HEK293 (cell line): ENCODE measurements at regions not wholly inside any gene's neighbourhood (a gene's known extent, or its start where the extent isn't known, plus 50 kb on each side); places are given as distances from the start of the nearest gene placed in this dataset.

Experiments
- CTCF ChIA-PET: fragments of 350-600 bp; formaldehyde crosslinking; extraction: SDS; loops from one replicate; lab custom pipeline; 2021; ENCODE audit warnings: antibody characterized with exemption; lab: Yijun Ruan, JAX
- POLR2A ChIA-PET: fragments of 300-600 bp; formaldehyde crosslinking; extraction: SDS; loops from one replicate; lab custom pipeline; 2020; ENCODE audit warnings: antibody characterized with exemption, inconsistent platforms; lab: Yijun Ruan, JAX
- H3K27ac ChIP-seq: fragments of 200-500 bp; sonication (Bioruptor generic); 2 replicates; pipeline ENCODE4 v1.5.1; 2014; ENCODE audit warnings: low read depth, low read length, control low read depth, inconsistent platforms; ENCODE audit errors: extremely low read depth
- H3K36me3 ChIP-seq, 2 experiments: fragments of 200-500 bp in 1 of 2; sonication (Bioruptor generic) in 1 of 2; 1 replicate in 1 of 2; 2 replicates in 1 of 2; pipeline ENCODE4 v1.5.1; 2014 to 2017; ENCODE audit warnings: inconsistent platforms in 2 of 2, low read length in 2 of 2; ENCODE audit not compliant: control insufficient read depth in 2 of 2, insufficient read depth in 1 of 2
- H3K4me1 ChIP-seq: fragments of 200-500 bp; sonication (Bioruptor generic); 2 replicates; pipeline ENCODE4 v1.5.1; 2014; ENCODE audit warnings: mild to moderate bottlenecking, low read length, inconsistent platforms; ENCODE audit not compliant: control insufficient read depth, insufficient read depth
- H3K4me3 ChIP-seq: 2 replicates; pipeline ENCODE4 v1.5.1; 2011; ENCODE audit warnings: low read depth, mild to moderate bottlenecking, control low read depth, low read length, moderate library complexity
- H3K9me3 ChIP-seq: fragments of 200-500 bp; sonication (Bioruptor generic); 2 replicates; pipeline ENCODE4 v1.5.1; 2014; ENCODE audit warnings: low read depth, low read length, inconsistent platforms; ENCODE audit not compliant: control insufficient read depth, insufficient read depth
- GLIS1 ChIP-seq: fragments of 450-650 bp; formaldehyde crosslinking; IDR thresholded peaks from 2 replicates; pipeline ENCODE4 v1.5.1; 2016; ENCODE audit warnings: missing biosample characterization, missing genetic modification characterization
- HOXA7 ChIP-seq: sonication (generic); formaldehyde crosslinking; IDR thresholded peaks from 2 replicates; pipeline ENCODE4 v1.8.1; 2022; ENCODE audit warnings: missing genetic modification reagents, borderline replicate concordance
- KLF16 ChIP-seq: fragments of 450-650 bp; formaldehyde crosslinking; IDR thresholded peaks from 2 replicates; pipeline ENCODE4 v1.5.1; 2017; ENCODE audit warnings: missing biosample characterization, missing genetic modification characterization
- MYNN ChIP-seq: fragments of 450-650 bp; formaldehyde crosslinking; IDR thresholded peaks from 2 replicates; pipeline ENCODE4 v1.5.1; 2016; ENCODE audit warnings: missing biosample characterization, missing genetic modification characterization, borderline replicate concordance
- RBAK ChIP-seq: fragments of 450-650 bp; formaldehyde crosslinking; IDR thresholded peaks from 2 replicates; pipeline ENCODE4 v1.5.1; 2016; ENCODE audit warnings: missing biosample characterization, missing genetic modification characterization
- SALL2 ChIP-seq: fragments of 450-650 bp; formaldehyde crosslinking; IDR thresholded peaks from 2 replicates; pipeline ENCODE4 v1.5.0; 2017; ENCODE audit warnings: missing biosample characterization, mild to moderate bottlenecking, missing genetic modification characterization, borderline replicate concordance
- SETDB1 ChIP-seq: IDR thresholded peaks from one replicate; pipeline ENCODE4 v1.6.1; 2017; ENCODE audit warnings: mild to moderate bottlenecking, low read length, moderate library complexity, mixed read lengths; ENCODE audit not compliant: insufficient read length
- SP7 ChIP-seq: fragments of 450-650 bp; formaldehyde crosslinking; IDR thresholded peaks from 2 replicates; pipeline ENCODE4 v1.5.1; 2016; ENCODE audit warnings: missing biosample characterization, missing genetic modification characterization
- ZNF121 ChIP-seq: fragments of 450-650 bp; formaldehyde crosslinking; IDR thresholded peaks from 2 replicates; pipeline ENCODE4 v1.5.1; 2016; ENCODE audit warnings: missing biosample characterization, missing genetic modification characterization
- ZNF174 ChIP-seq: fragments of 450-650 bp; formaldehyde crosslinking; IDR thresholded peaks from 2 replicates; pipeline ENCODE4 v1.5.0; 2017; ENCODE audit warnings: missing biosample characterization, mild to moderate bottlenecking, missing genetic modification characterization
- ZNF214 ChIP-seq: fragments of 450-650 bp; formaldehyde crosslinking; IDR thresholded peaks from 2 replicates; pipeline ENCODE4 v1.5.1; 2017; ENCODE audit warnings: missing biosample characterization, mild to moderate bottlenecking, missing genetic modification characterization, borderline replicate concordance
- ZNF239 ChIP-seq: fragments of 450-650 bp; formaldehyde crosslinking; IDR thresholded peaks from 2 replicates; pipeline ENCODE4 v1.5.1; 2016; ENCODE audit warnings: missing biosample characterization, missing genetic modification characterization
- ZNF266 ChIP-seq: fragments of 450-650 bp; formaldehyde crosslinking; IDR thresholded peaks from 2 replicates; pipeline ENCODE4 v1.5.1; 2016; ENCODE audit warnings: missing biosample characterization, missing genetic modification characterization, low read depth
- ZNF292 ChIP-seq: fragments of 450-650 bp; formaldehyde crosslinking; IDR thresholded peaks from 2 replicates; pipeline ENCODE4 v1.5.1; 2016; ENCODE audit warnings: low read depth, missing biosample characterization, missing genetic modification characterization, borderline replicate concordance
- ZNF362 ChIP-seq: fragments of 450-650 bp; formaldehyde crosslinking; IDR thresholded peaks from 2 replicates; pipeline ENCODE4 v1.5.1; 2016; ENCODE audit warnings: missing biosample characterization, missing genetic modification characterization
- ZNF37A ChIP-seq: fragments of 450-650 bp; IDR thresholded peaks from 2 replicates; pipeline ENCODE4 v1.5.1; 2018; ENCODE audit warnings: missing biosample characterization, missing genetic modification characterization
- ZNF391 ChIP-seq: fragments of 450-650 bp; formaldehyde crosslinking; IDR thresholded peaks from 2 replicates; pipeline ENCODE4 v1.5.1; 2016; ENCODE audit warnings: low read depth, missing biosample characterization, missing genetic modification characterization, borderline replicate concordance
- ZNF394 ChIP-seq: fragments of 450-650 bp; formaldehyde crosslinking; IDR thresholded peaks from 2 replicates; pipeline ENCODE4 v1.5.1; 2016; ENCODE audit warnings: missing biosample characterization, missing genetic modification characterization, mild to moderate bottlenecking, moderate library complexity, borderline replicate concordance
- ZNF416 ChIP-seq: fragments of 450-650 bp; formaldehyde crosslinking; IDR thresholded peaks from 2 replicates; pipeline ENCODE4 v1.5.1; 2016; ENCODE audit warnings: missing biosample characterization, missing genetic modification characterization
- ZNF48 ChIP-seq: fragments of 450-650 bp; formaldehyde crosslinking; IDR thresholded peaks from 2 replicates; pipeline ENCODE4 v1.5.1; 2016; ENCODE audit warnings: missing biosample characterization, missing genetic modification characterization
- ZNF488 ChIP-seq: fragments of 450-650 bp; formaldehyde crosslinking; IDR thresholded peaks from 2 replicates; pipeline ENCODE4 v1.5.1; 2016; ENCODE audit warnings: missing biosample characterization, missing genetic modification characterization
- ZNF501 ChIP-seq: fragments of 450-650 bp; formaldehyde crosslinking; IDR thresholded peaks from 2 replicates; pipeline ENCODE4 v1.5.1; 2016; ENCODE audit warnings: missing biosample characterization, missing genetic modification characterization
- ZNF629 ChIP-seq: fragments of 450-650 bp; formaldehyde crosslinking; IDR thresholded peaks from 2 replicates; pipeline ENCODE4 v1.5.1; 2017; ENCODE audit warnings: missing biosample characterization, missing genetic modification characterization
- ZNF664 ChIP-seq: fragments of 450-650 bp; formaldehyde crosslinking; IDR thresholded peaks from 2 replicates; pipeline ENCODE4 v1.5.1; 2016; ENCODE audit warnings: missing biosample characterization, missing genetic modification characterization
- ZNF670 ChIP-seq: fragments of 450-650 bp; formaldehyde crosslinking; IDR thresholded peaks from 2 replicates; pipeline ENCODE4 v1.5.1; 2016; ENCODE audit warnings: missing biosample characterization, missing genetic modification characterization, low read depth
- ZNF707 ChIP-seq: fragments of 450-650 bp; formaldehyde crosslinking; IDR thresholded peaks from 2 replicates; pipeline ENCODE4 v1.5.1; 2016; ENCODE audit warnings: missing biosample characterization, missing genetic modification characterization
- ZNF768 ChIP-seq: fragments of 450-650 bp; formaldehyde crosslinking; IDR thresholded peaks from 2 replicates; pipeline ENCODE4 v1.5.1; 2018; ENCODE audit warnings: missing biosample characterization, mild to moderate bottlenecking, missing genetic modification characterization
- ZNF776 ChIP-seq: fragments of 450-650 bp; formaldehyde crosslinking; IDR thresholded peaks from 2 replicates; pipeline ENCODE4 v1.5.0; 2017; ENCODE audit warnings: missing biosample characterization, missing genetic modification characterization, borderline replicate concordance
- ZNF843 ChIP-seq: fragments of 450-650 bp; formaldehyde crosslinking; IDR thresholded peaks from 2 replicates; pipeline ENCODE4 v1.5.1; 2016; ENCODE audit warnings: missing biosample characterization, missing genetic modification characterization
- ZSCAN16 ChIP-seq: fragments of 450-650 bp; formaldehyde crosslinking; IDR thresholded peaks from 2 replicates; pipeline ENCODE4 v1.5.1; 2016; ENCODE audit warnings: missing biosample characterization, missing genetic modification characterization
- ZSCAN5A ChIP-seq: fragments of 450-650 bp; formaldehyde crosslinking; IDR thresholded peaks from 2 replicates; pipeline ENCODE4 v1.5.1; 2016; ENCODE audit warnings: missing biosample characterization, missing genetic modification characterization
- TF ChIP-seq, protein P1 (sequence below): fragments of 450-650 bp; formaldehyde crosslinking; IDR thresholded peaks from 2 replicates; pipeline ENCODE4 v1.5.1; 2016; ENCODE audit warnings: missing biosample characterization, missing genetic modification characterization
- TF ChIP-seq, protein P2 (sequence below): IDR thresholded peaks from 2 replicates; pipeline ENCODE4 v1.6.1; 2011; ENCODE audit warnings: mild to moderate bottlenecking, low read depth, low read length, borderline replicate concordance

DNA sequence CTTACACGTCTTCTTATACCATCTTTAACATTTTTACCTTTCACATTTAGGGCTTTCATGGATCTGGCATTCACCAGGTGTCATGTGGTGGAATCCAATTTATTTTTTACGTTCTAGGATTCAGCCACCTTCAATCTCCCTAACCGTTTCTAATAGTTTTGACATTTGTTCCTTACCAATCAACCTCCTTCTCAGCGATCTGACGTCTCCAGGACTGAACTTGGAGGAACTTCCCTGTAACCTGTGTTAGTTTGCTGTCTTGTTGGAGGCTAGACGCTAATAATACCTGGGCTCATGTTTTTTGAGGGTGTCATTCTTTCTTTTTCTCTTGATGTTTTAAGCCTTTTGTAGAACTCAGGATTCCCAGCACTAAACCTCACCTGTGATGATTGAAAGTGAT lies 351.6 kb downstream of the THBS2 start (continued):
- TF ChIP-seq ZSCAN5A (tag by site-specific recombination) = no peak
- no peak for TF ChIP-seq ZNF266 (tag by site-specific recombination)
- no peak for TF ChIP-seq ZNF768 (tag by site-specific recombination)
- no peak for TF ChIP-seq RBAK
- TF ChIP-seq ZNF174 = no peak
- no peak for TF ChIP-seq ZNF121
- no peak for TF ChIP-seq MYNN (tag by site-specific recombination)
- no peak for TF ChIP-seq ZNF488 (tag by site-specific recombination)
- TF ChIP-seq, protein P1, sequence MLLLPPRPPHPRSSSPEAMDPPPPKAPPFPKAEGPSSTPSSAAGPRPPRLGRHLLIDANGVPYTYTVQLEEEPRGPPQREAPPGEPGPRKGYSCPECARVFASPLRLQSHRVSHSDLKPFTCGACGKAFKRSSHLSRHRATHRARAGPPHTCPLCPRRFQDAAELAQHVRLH (tag by site-specific recombination) = no peak
- no peak for TF ChIP-seq KLF16
- no peak for TF ChIP-seq HOXA7
- TF ChIP-seq ZNF391 (tag by site-specific recombination) = no peak
- no peak for TF ChIP-seq ZNF48 (tag by site-specific recombination)
- TF ChIP-seq ZNF394 = no peak

GRCh38 chr6:168901076-168901475 lies 352.6 kb downstream of the THBS2 start:
- Histone ChIP-seq H3K4me1 (no peaks in the 10 kb centered on the region), H3K36me3 (no peaks in the 10 kb centered on the region), H3K4me3 (no peak overlapping the region), H3K9me3 (no peaks in the 10 kb centered on the region)
- ChIA-PET POLR2A (no interaction called here), CTCF (no interaction called here)
- TF ChIP-seq ZSCAN16 (tag by site-specific recombination) = no peak
- TF ChIP-seq SP7 (tag by site-specific recombination) = no peak
- no peak for TF ChIP-seq SALL2 (tag by site-specific recombination)
- no peak for TF ChIP-seq ZNF239 (tag by site-specific recombination)
- TF ChIP-seq, protein P2, sequence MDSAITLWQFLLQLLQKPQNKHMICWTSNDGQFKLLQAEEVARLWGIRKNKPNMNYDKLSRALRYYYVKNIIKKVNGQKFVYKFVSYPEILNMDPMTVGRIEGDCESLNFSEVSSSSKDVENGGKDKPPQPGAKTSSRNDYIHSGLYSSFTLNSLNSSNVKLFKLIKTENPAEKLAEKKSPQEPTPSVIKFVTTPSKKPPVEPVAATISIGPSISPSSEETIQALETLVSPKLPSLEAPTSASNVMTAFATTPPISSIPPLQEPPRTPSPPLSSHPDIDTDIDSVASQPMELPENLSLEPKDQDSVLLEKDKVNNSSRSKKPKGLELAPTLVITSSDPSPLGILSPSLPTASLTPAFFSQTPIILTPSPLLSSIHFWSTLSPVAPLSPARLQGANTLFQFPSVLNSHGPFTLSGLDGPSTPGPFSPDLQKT = no peak
- no peak for TF ChIP-seq ZNF37A (tag by site-specific recombination)
- TF ChIP-seq ZNF843 = no peak
- no peak for TF ChIP-seq ZNF776 (tag by site-specific recombination)
- TF ChIP-seq, all 188 proteins: peak for 0
- H3K27ac ChIP-seq = no peak overlapping the region

- CTCF ChIA-PET = interaction anchor here (0.6 to 2.1 kb wide), 5 partner anchors 61 to 1633 kb away, joined by 4 to 12 read pairs (median 5); no protein-coding TSS in a partner anchor
- Histone ChIP-seq H3K4me1 (no peaks in the 10 kb centered on the region), H3K4me3 (no peak overlapping the region)
- no peak for TF ChIP-seq ZNF670 (tag by site-specific recombination)
- TF ChIP-seq ZNF214 (tag by site-specific recombination) = no peak
- TF ChIP-seq ZNF416 = no peak
- TF ChIP-seq ZNF362 (tag by site-specific recombination) = no peak
- TF ChIP-seq ZNF266 (tag by site-specific recombination) = no peak
- TF ChIP-seq ZNF629 = no peak
- no peak for TF ChIP-seq ZNF292
- no peak for TF ChIP-seq ZNF501 (tag by site-specific recombination)
- TF ChIP-seq SETDB1 = no peak
- TF ChIP-seq GLIS1 (tag by site-specific recombination) = no peak
- no peak for TF ChIP-seq ZNF707 (tag by site-specific recombination)
- no peak for TF ChIP-seq ZNF664 (tag by site-specific recombination)
Measured at GRCh38 chr6:168896321-168896720, 357.3 kb downstream of the THBS2 start.

More at GRCh38 chr6:168896321-168896720, 357.3 kb downstream of the THBS2 start:
- Histone ChIP-seq H3K9me3 (no peaks in the 10 kb centered on the region), H3K27ac (no peak overlapping the region), H3K36me3 (no peaks in the 10 kb centered on the region)
- POLR2A ChIA-PET = no interaction called here
